Pancreas (tissue), 10 donors: ENCODE measurements at regions not wholly inside any gene's neighbourhood (a gene's known extent, or its start where the extent isn't known, plus 50 kb on each side); places are given as distances from the start of the nearest gene placed in this dataset.
A peak's percentile ranks its signal among the peaks of the same experiment; 100 is the strongest.

Source experiments
- ATAC-seq, 4 donors: fragments of 200-7000 bp; cut with Tn5 transposase; one replicate each; pipeline versions ENCODE4 v1.8.0 to v1.9.1; 2020; ENCODE audit warnings: mild to moderate bottlenecking in 4 of 4, moderate library complexity in 4 of 4
- DNase-seq, 6 donors: peaks; one replicate each; pipeline ENCODE4 v3.0.0-alpha.2; 2020
- FAIRE-seq: peaks from 2 replicates; lab custom pipeline; 2012; peaks lifted over from hg19 to GRCh38; lab: Jason Lieb, UNC
- H3K27ac ChIP-seq, 4 donors: fragments of 200-600 bp; sonication (generic); 1 replicate in 3 of 4; 2 replicates in 1 of 4; pipeline versions ENCODE4 v1.5.0 to v1.8.0; 2020
- H3K27me3 ChIP-seq, 4 donors: fragments of 200-600 bp; one replicate each; pipeline ENCODE4 v1.8.0; 2021
- H3K36me3 ChIP-seq, 3 donors: fragments of 200-600 bp; sonication (generic) in 1 of 3; one replicate each; pipeline versions ENCODE4 v1.5.0 to v1.8.0; 2020 to 2021
- H3K4me1 ChIP-seq, 3 donors: fragments of 200-600 bp; one replicate each; pipeline ENCODE4 v1.8.0; 2021
- H3K4me3 ChIP-seq, 4 donors: fragments of 200-600 bp; sonication (generic) in 2 of 4; one replicate each; pipeline versions ENCODE4 v1.5.0 to v1.8.0; 2020 to 2021
- H3K9me3 ChIP-seq, 4 donors: fragments of 200-600 bp; one replicate each; pipeline ENCODE4 v1.8.0; 2021
- WGBS, 2 donors: extraction: QIAGEN DNeasy Blood & Tissue Kit; methylation state at CpG; one replicate each; pipeline ENCODE4 v1.1.7; 2013; 5-methylcytosine and 5-hydroxymethylcytosine counted together
- intact Hi-C, 3 donors: fragments of 100-400 bp; cut with DNase I; formaldehyde crosslinking; loops; one replicate each; pipeline versions ENCODE4 v1.11.1 to v1.14.2; 2022
- TF ChIP-seq, protein P1 (sequence below), 4 donors: fragments of 200-600 bp; sonication (generic) in 3 of 4; IDR thresholded peaks; one replicate each; pipeline versions ENCODE4 v1.5.0 to v1.8.0; 2021; ENCODE audit warnings: antibody characterized with exemption in 4 of 4
- donor health status: healthy with polysubstance abuse.
- donor health status: DM: no; HTN: no; CAD: no; lungs with moderate emphysema.
- donor health status: DM: no; HTN: no; CAD: no.
- donor health status: control.
- donor health status: control.
- donor health status: Bipolar disorder and iron deficiency.
- donor health status: DM: yes; HTN: yes; CAD: no.
- donor health status: DM: no; HTN: no; CAD: no.
- donor health status: DM: no; HTN: no; CAD: no.
- donor health status: DM: yes; HTN: yes; CAD: no.

GRCh38 chr5:68746220-68746619 lies 347.6 kb upstream of the SLC30A5 start:
- FAIRE-seq (no peak), ATAC-seq (peak in 3 of 4 donors; percentile 50 to 66 (median 65)), DNase-seq (no peak)
- no peaks in the 10 kb centered on the region for H3K4me1 ChIP-seq
- intact Hi-C loops = no loop called here
- TF ChIP-seq, protein P1, sequence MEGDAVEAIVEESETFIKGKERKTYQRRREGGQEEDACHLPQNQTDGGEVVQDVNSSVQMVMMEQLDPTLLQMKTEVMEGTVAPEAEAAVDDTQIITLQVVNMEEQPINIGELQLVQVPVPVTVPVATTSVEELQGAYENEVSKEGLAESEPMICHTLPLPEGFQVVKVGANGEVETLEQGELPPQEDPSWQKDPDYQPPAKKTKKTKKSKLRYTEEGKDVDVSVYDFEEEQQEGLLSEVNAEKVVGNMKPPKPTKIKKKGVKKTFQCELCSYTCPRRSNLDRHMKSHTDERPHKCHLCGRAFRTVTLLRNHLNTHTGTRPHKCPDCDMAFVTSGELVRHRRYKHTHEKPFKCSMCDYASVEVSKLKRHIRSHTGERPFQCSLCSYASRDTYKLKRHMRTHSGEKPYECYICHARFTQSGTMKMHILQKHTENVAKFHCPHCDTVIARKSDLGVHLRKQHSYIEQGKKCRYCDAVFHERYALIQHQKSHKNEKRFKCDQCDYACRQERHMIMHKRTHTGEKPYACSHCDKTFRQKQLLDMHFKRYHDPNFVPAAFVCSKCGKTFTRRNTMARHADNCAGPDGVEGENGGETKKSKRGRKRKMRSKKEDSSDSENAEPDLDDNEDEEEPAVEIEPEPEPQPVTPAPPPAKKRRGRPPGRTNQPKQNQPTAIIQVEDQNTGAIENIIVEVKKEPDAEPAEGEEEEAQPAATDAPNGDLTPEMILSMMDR (IDR thresholded peaks at IDR 0.05) = no peak
- H3K27ac ChIP-seq = no peak overlapping the region
- H3K27me3 ChIP-seq = no peaks in the 10 kb centered on the region
- H3K9me3 ChIP-seq = no peaks in the 10 kb centered on the region
- H3K36me3 ChIP-seq = no peaks in the 10 kb centered on the region
- 27 to 29% methylated on average over 4 of the region's 4 CpGs for WGBS, 2 donors
- no peak overlapping the region for H3K4me3 ChIP-seq

GRCh38 chr5:68746643-68747420 lies 347.0 kb upstream of the SLC30A5 start:
- Histone ChIP-seq H3K9me3 (no peaks in the 10 kb centered on the region), H3K27ac (no peak overlapping the region), H3K4me3 (no peak overlapping the region), H3K27me3 (no peaks in the 10 kb centered on the region), H3K4me1 (no peaks in the 10 kb centered on the region), H3K36me3 (no peaks in the 10 kb centered on the region)
- 47 to 51% methylated on average over 14 of the region's 14 CpGs for WGBS, 2 donors
- peak; percentile 46 to 78 (median 61) for ATAC-seq
- intact Hi-C loops = no loop called here
- DNase-seq = peak in 1 of 6 donors; percentile 13
- TF ChIP-seq, protein P1 (IDR thresholded peaks at IDR 0.05) = no peak
- FAIRE-seq = no peak

DNA sequence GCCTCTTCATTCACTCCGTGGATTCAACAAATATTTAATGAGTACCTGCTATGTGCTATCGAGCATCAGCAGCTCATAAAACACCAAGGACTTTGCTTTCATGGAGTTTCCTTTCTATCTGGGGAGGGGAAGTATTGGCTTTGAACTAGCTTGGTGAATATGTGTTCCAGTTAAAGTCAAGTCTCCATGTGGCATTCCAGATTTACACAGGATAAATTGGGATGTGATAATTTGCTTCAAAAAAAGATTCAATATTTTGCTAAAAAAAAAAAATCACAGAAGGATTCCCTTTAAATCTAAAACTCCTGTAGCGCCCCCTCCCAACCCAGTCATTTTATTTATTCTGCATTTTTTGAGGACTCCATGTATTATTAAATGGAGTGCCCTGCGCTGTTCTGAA lies 346.3 kb upstream of the SLC30A5 start:
- Histone ChIP-seq H3K4me1 (no peaks in the 10 kb centered on the region), H3K9me3 (no peaks in the 10 kb centered on the region), H3K27ac (no peak overlapping the region), H3K4me3 (no peak overlapping the region), H3K27me3 (no peaks in the 10 kb centered on the region), H3K36me3 (no peaks in the 10 kb centered on the region)
- no peak for DNase-seq
- no peak for ATAC-seq
- FAIRE-seq = no peak
- TF ChIP-seq, protein P1 (IDR thresholded peaks at IDR 0.05) = no peak
- intact Hi-C loops = no loop called here
- 55 to 59% methylated on average over 4 of the region's 4 CpGs for WGBS, 2 donors

- FAIRE-seq = no peak
- intact Hi-C loops = no loop called here
- Histone ChIP-seq H3K36me3 (no peaks in the 10 kb centered on the region), H3K27me3 (no peaks in the 10 kb centered on the region), H3K4me1 (no peaks in the 10 kb centered on the region), H3K27ac (no peak overlapping the region), H3K9me3 (no peaks in the 10 kb centered on the region), H3K4me3 (no peak overlapping the region)
- 62 to 73% methylated on average over 3 of the region's 3 CpGs for WGBS, 2 donors
- no peak for DNase-seq
- ATAC-seq = no peak
- TF ChIP-seq, protein P1 (IDR thresholded peaks at IDR 0.05) = no peak
Measured at GRCh38 chr5:68748101-68748500, 345.7 kb upstream of the SLC30A5 start.

DNA sequence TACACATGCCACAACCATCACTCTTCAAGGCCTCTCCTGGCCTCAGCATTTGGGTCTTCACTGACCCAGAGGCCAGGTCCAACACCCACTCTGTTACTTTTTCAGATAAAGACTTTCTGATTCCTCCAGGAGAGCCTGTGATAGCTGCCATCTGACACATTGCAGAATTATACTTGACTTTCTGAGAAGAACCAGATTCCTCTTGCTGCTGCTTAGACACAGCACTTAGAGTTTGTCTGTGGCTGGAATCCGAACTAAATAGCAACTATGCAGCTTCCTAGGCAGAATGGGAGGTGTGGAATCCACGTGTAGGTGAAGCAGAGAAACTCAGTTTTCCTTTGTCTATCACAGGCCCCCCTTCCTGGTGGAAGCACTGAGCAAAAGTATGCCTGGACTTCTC lies 344.7 kb upstream of the SLC30A5 start:
- no peak for FAIRE-seq

More for the DNA sequence above, 344.7 kb upstream of the SLC30A5 start:
- Histone ChIP-seq H3K4me3 (no peak overlapping the region), H3K27me3 (no peaks in the 10 kb centered on the region), H3K36me3 (no peaks in the 10 kb centered on the region), H3K27ac (no peak overlapping the region), H3K9me3 (no peaks in the 10 kb centered on the region), H3K4me1 (no peaks in the 10 kb centered on the region)
- intact Hi-C loops = no loop called here
- WGBS, 2 donors = 47 to 52% methylated on average over 2 of the region's 2 CpGs
- ATAC-seq (no peak), DNase-seq (no peak)
- TF ChIP-seq, protein P1 (IDR thresholded peaks at IDR 0.05) = no peak
